GM10266 (cell line): ENCODE measurements at regions not wholly inside any gene's neighbourhood (a gene's known extent, or its start where the extent isn't known, plus 50 kb on each side); places are given as distances from the start of the nearest gene placed in this dataset.

Source experiments
- DNase-seq: peaks from one replicate; pipeline ENCODE4 v3.0.0; 2012; ENCODE audit errors: extremely low spot score
- CTCF ChIP-seq: IDR thresholded peaks from 2 replicates; pipeline ENCODE4 v1.5.1; 2012; ENCODE audit warnings: mild to moderate bottlenecking, low read depth; ENCODE audit not compliant: control insufficient read depth, insufficient read depth; ENCODE audit errors: missing control alignments

GRCh38 chr2:128498086-128498485 lies 179.4 kb upstream of the HS6ST1 start:
- TF ChIP-seq CTCF, result no peak
- DNase-seq, result no peak

- TF ChIP-seq CTCF, result no peak
- DNase-seq, result no peak
Measured at GRCh38 chr2:128498589-128498988, 179.9 kb upstream of the HS6ST1 start.

- no peak for TF ChIP-seq CTCF
Measured at GRCh38 chr2:128499367-128500137, 180.9 kb upstream of the HS6ST1 start.

GRCh38 chr2:128500138-128500800 lies 181.6 kb upstream of the HS6ST1 start:
- no peak for TF ChIP-seq CTCF
- no peak for DNase-seq

More at GRCh38 chr2:128499367-128500137, 180.9 kb upstream of the HS6ST1 start:
- DNase-seq, result no peak

- TF ChIP-seq CTCF, result no peak
- no peak for DNase-seq
Measured at GRCh38 chr2:128501006-128501690, 182.5 kb upstream of the HS6ST1 start.

- no peak for DNase-seq
- TF ChIP-seq CTCF, result no peak
Measured at GRCh38 chr2:128501700-128502099, 183.0 kb upstream of the HS6ST1 start.
